IMR-90 (cell line): ENCODE measurements at regions not wholly inside any gene's neighbourhood (a gene's known extent, or its start where the extent isn't known, plus 50 kb on each side); places are given as distances from the start of the nearest gene placed in this dataset.

ENCODE experiments used
- ATAC-seq: fragments of 200-7000 bp; cut with Tn5 transposase; 2 replicates; pipeline ENCODE4 v1.9.1; 2020; ENCODE audit warnings: low read depth, mild to moderate bottlenecking, moderate library complexity
- BruUV-seq: library from RNA; stranded (reverse); fragments of 400-500 nt; replicated peaks from 2 replicates; lab custom pipeline; 2021; lab: Mats Ljungman, UMichigan
- CTCF ChIA-PET: fragments of 300-600 bp; formaldehyde crosslinking; extraction: SDS; loops from one replicate; lab custom pipeline; 2021; ENCODE audit warnings: antibody characterized with exemption; lab: Yijun Ruan, JAX
- POLR2A ChIA-PET: fragments of 300-600 bp; sonication (Branson Sonifier 250); formaldehyde crosslinking; loops from one replicate; lab custom pipeline; 2022; ENCODE audit warnings: antibody characterized with exemption; ENCODE audit not compliant: unreplicated experiment; lab: Charles Lee
- DNase-seq: peaks from one replicate; pipeline ENCODE4 v3.0.0; 2013
- H2AFZ ChIP-seq: replicated peaks from 2 replicates; pipeline ENCODE3; 2013; ENCODE audit warnings: low read length, mild to moderate bottlenecking; ENCODE audit not compliant: poor library complexity
- H2AK5ac ChIP-seq: 2 replicates; pipeline ENCODE4 v1.6.1; 2013; ENCODE audit warnings: low read depth, low read length, inconsistent platforms
- H2AK9ac ChIP-seq: replicated peaks from 2 replicates; pipeline ENCODE3; 2013; ENCODE audit warnings: mild to moderate bottlenecking, low read depth, low read length, moderate library complexity; ENCODE audit not compliant: poor library complexity
- H2BK120ac ChIP-seq: 2 replicates; pipeline ENCODE4 v1.6.1; 2013; ENCODE audit warnings: low read depth, low read length, inconsistent platforms
- H2BK15ac ChIP-seq: 3 replicates; pipeline ENCODE4 v1.6.1; 2013; ENCODE audit warnings: low read depth, low read length, inconsistent platforms
- H2BK20ac ChIP-seq: 2 replicates; pipeline ENCODE4 v1.6.1; 2013; ENCODE audit warnings: low read depth, mild to moderate bottlenecking, inconsistent platforms, low read length, moderate library complexity
- H2BK5ac ChIP-seq: 2 replicates; pipeline ENCODE4 v1.6.1; 2013; ENCODE audit warnings: mild to moderate bottlenecking, low read depth, low read length, inconsistent platforms; ENCODE audit not compliant: poor library complexity, severe bottlenecking
- H3K14ac ChIP-seq: replicated peaks from 2 replicates; pipeline ENCODE4 v1.6.1; 2013; ENCODE audit warnings: low read depth, low read length, inconsistent platforms
- H3K18ac ChIP-seq: 2 replicates; pipeline ENCODE4 v1.6.1; 2013; ENCODE audit warnings: low read depth, low read length, control low read depth
- H3K23ac ChIP-seq: 2 replicates; pipeline ENCODE4 v1.6.1; 2013; ENCODE audit warnings: low read depth, low read length, inconsistent platforms
- H3K27ac ChIP-seq: 2 replicates; pipeline ENCODE4 v1.5.1; 2013; ENCODE audit warnings: mild to moderate bottlenecking, control low read depth, low read length; ENCODE audit not compliant: insufficient read depth
- H3K27me3 ChIP-seq: 2 replicates; pipeline ENCODE4 v1.6.1; 2013; ENCODE audit warnings: low read length; ENCODE audit not compliant: control insufficient read depth, insufficient read depth
- H3K36me3 ChIP-seq: 2 replicates; pipeline ENCODE4 v1.6.1; 2013; ENCODE audit warnings: low read length, mixed read lengths; ENCODE audit not compliant: control insufficient read depth, insufficient read depth
- H3K4ac ChIP-seq: 2 replicates; pipeline ENCODE4 v1.6.1; 2013; ENCODE audit warnings: low read depth, low read length, inconsistent platforms
- H3K4me1 ChIP-seq: 2 replicates; pipeline ENCODE4 v1.6.1; 2013; ENCODE audit warnings: low read length, mixed read lengths; ENCODE audit not compliant: control insufficient read depth, insufficient read depth
- H3K4me2 ChIP-seq: 2 replicates; pipeline ENCODE4 v1.6.1; 2013; ENCODE audit warnings: low read depth, mild to moderate bottlenecking, control low read depth, low read length, moderate library complexity
- H3K4me3 ChIP-seq: 2 replicates; pipeline ENCODE4 v1.5.1; 2013; ENCODE audit warnings: low read depth, mild to moderate bottlenecking, control low read depth, low read length, moderate library complexity; ENCODE audit not compliant: insufficient read depth
- H3K56ac ChIP-seq: 2 replicates; pipeline ENCODE4 v1.6.1; 2013; ENCODE audit warnings: low read length, inconsistent platforms; ENCODE audit not compliant: insufficient read depth; ENCODE audit errors: extremely low read depth
- H3K79me1 ChIP-seq, 2 experiments: 2 replicates each; pipeline ENCODE4 v1.6.1; 2013; ENCODE audit warnings: low read length in 2 of 2, inconsistent platforms in 1 of 2, low read depth in 1 of 2
- H3K9ac ChIP-seq: 2 replicates; pipeline ENCODE4 v1.6.1; 2013; ENCODE audit warnings: low read depth, low read length, control low read depth
- H3K9me1 ChIP-seq: 2 replicates; pipeline ENCODE4 v1.6.1; 2013; ENCODE audit warnings: low read length, inconsistent platforms; ENCODE audit not compliant: insufficient read depth
- H3K9me3 ChIP-seq: 2 replicates; pipeline ENCODE4 v1.6.1; 2013; ENCODE audit warnings: low read length; ENCODE audit not compliant: control insufficient read depth, insufficient read depth
- H4K20me1 ChIP-seq: 2 replicates; pipeline ENCODE4 v1.6.1; 2013; ENCODE audit warnings: low read length, inconsistent platforms; ENCODE audit not compliant: insufficient read depth
- H4K5ac ChIP-seq: 2 replicates; pipeline ENCODE4 v1.6.1; 2013; ENCODE audit warnings: mild to moderate bottlenecking, low read depth, low read length, control low read depth
- H4K8ac ChIP-seq, 2 experiments: 2 replicates each; pipeline ENCODE4 v1.6.1; 2013; ENCODE audit warnings: low read depth in 2 of 2, low read length in 2 of 2, control low read depth in 1 of 2, inconsistent platforms in 1 of 2
- H4K91ac ChIP-seq: 2 replicates; pipeline ENCODE4 v1.6.1; 2013; ENCODE audit warnings: low read depth, low read length, inconsistent platforms; ENCODE audit not compliant: insufficient read depth
- BHLHE40 ChIP-seq: fragments of 150-350 bp; IDR thresholded peaks from 2 replicates; pipeline ENCODE4 v1.6.1; 2016; ENCODE audit warnings: mild to moderate bottlenecking, low read depth, low read length
- CEBPB ChIP-seq: IDR thresholded peaks from 2 replicates; pipeline ENCODE4 v1.6.1; 2012; ENCODE audit warnings: low read depth, low read length, improper control_type of control experiment
- CHD1 ChIP-seq: IDR thresholded peaks from 2 replicates; pipeline ENCODE4 v1.6.1; 2012; ENCODE audit warnings: low read depth, low read length, improper control_type of control experiment
- CTCF ChIP-seq: conservative IDR thresholded peaks from 2 replicates; pipeline ENCODE4 v1.5.1; 2012; ENCODE audit warnings: mild to moderate bottlenecking, low read depth, low read length, improper control_type of control experiment
- FOS ChIP-seq: fragments of 150-350 bp; IDR thresholded peaks from 2 replicates; pipeline ENCODE4 v1.6.1; 2016; ENCODE audit warnings: low read depth, low read length
- MAFK ChIP-seq: IDR thresholded peaks from 2 replicates; pipeline ENCODE4 v1.6.1; 2012; ENCODE audit warnings: low read depth, low read length, improper control_type of control experiment
- MAZ ChIP-seq: IDR thresholded peaks from 2 replicates; pipeline ENCODE4 v1.6.1; 2012; ENCODE audit warnings: low read depth, mild to moderate bottlenecking, low read length, improper control_type of control experiment, moderate library complexity, borderline replicate concordance
- MXI1 ChIP-seq: IDR thresholded peaks from 2 replicates; pipeline ENCODE4 v1.6.1; 2012; ENCODE audit warnings: low read depth, mild to moderate bottlenecking, low read length, moderate library complexity, borderline replicate concordance
- NFE2L2 ChIP-seq: fragments of 150-350 bp; IDR thresholded peaks from 2 replicates; pipeline ENCODE4 v1.6.1; 2016; ENCODE audit warnings: low read depth, mild to moderate bottlenecking, low read length
- POLR2A ChIP-seq: IDR thresholded peaks from 2 replicates; pipeline ENCODE4 v1.6.1; 2012; ENCODE audit warnings: mild to moderate bottlenecking, low read depth, low read length
- RAD21 ChIP-seq: IDR thresholded peaks from 2 replicates; pipeline ENCODE4 v1.6.1; 2012; ENCODE audit warnings: low read length, improper control_type of control experiment
- RCOR1 ChIP-seq: IDR thresholded peaks from 2 replicates; pipeline ENCODE4 v1.6.1; 2012; ENCODE audit warnings: mild to moderate bottlenecking, low read length, improper control_type of control experiment; ENCODE audit not compliant: insufficient replicate concordance
- RFX5 ChIP-seq: IDR thresholded peaks from 2 replicates; pipeline ENCODE4 v1.8.0; 2012; ENCODE audit warnings: low read depth, mild to moderate bottlenecking, low read length, moderate library complexity
- SMC3 ChIP-seq: fragments of 150-350 bp; IDR thresholded peaks from 2 replicates; pipeline ENCODE4 v1.6.1; 2016; ENCODE audit warnings: low read depth, mild to moderate bottlenecking, antibody characterized with exemption, low read length, moderate library complexity
- USF2 ChIP-seq: fragments of 150-350 bp; IDR thresholded peaks from 2 replicates; pipeline ENCODE4 v1.6.1; 2017; ENCODE audit warnings: mild to moderate bottlenecking, antibody characterized with exemption, low read length, low read depth
- WGBS, 2 experiments: methylation state at CpG; one replicate each; pipeline versions ENCODE4 v1.1.5 to v1.1.7; 2013; ENCODE audit warnings: missing lambda C conversion rate in 2 of 2; ENCODE audit not compliant: insufficient read length in 1 of 2; ENCODE audit errors: extremely low coverage in 2 of 2; 5-methylcytosine and 5-hydroxymethylcytosine counted together
- dilution Hi-C: fragments of 300-500 bp; cut with HindIII; formaldehyde crosslinking; loops from one replicate; pipeline ENCODE4 v1.14.3; 2018; ENCODE audit warnings: low sequenced_read_pairs; ENCODE audit not compliant: unreplicated experiment
- in situ Hi-C: fragments of 300-500 bp; cut with MboI; formaldehyde crosslinking; loops from 3 replicates; pipeline ENCODE4 v1.14.3; 2019; ENCODE audit warnings: low sequenced_read_pairs, inconsistent platforms, mixed read lengths
- intact Hi-C: fragments of 100-400 bp; cut with micrococcal nuclease; formaldehyde crosslinking; loops from 2 replicates; pipeline ENCODE4 v1.10.0; 2022
- TF ChIP-seq, protein P1 (sequence below): fragments of 150-350 bp; IDR thresholded peaks from 2 replicates; pipeline ENCODE4 v1.6.1; 2016; ENCODE audit warnings: low read depth, mild to moderate bottlenecking, low read length, moderate library complexity, borderline replicate concordance

DNA sequence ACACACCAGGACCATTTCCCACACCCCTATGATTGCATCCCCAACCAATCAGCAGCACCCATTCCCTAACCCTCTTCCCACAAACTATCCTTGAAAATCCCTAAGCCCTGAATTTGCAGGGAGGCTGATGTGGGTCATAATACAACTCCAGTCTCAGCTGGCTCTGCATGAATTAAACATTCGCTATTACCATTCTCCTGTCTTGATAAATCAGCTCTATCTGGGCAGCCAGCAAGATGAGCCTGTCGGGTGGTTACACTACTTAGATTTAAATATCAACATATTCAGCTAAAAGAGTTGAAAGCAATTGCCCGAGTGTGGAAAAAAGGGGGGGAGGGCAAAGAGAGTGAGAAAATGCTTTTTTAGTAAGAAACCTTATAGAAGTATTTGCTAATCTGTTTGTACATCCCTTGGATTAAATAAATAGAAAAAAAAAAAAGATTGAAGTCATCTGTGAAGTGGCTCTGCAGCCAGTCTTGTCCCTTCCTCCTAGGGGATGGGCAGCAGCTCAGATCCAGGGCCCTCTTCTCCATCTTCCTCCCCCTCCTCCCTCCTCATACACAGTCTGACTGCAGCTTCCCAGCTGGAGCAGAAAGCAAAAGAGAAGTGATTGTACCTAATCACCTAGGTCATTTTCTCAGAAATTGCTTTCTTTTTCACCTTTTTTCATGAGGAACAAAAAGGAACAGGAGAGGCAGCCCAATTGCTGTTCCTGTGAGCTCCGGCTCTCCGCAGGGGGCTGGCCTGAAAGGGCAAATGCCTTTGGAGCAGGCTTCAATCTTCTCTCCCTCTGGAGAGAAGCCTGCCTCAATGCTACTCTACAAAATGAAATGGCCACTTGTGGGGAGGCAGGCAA is 356.6 kb upstream of the SULF2 start:
- Histone ChIP-seq H2BK120ac (no peak overlapping the region), H3K36me3 (no peaks in the 10 kb centered on the region), H4K20me1 (no peaks in the 10 kb centered on the region), H2AK5ac (no peak overlapping the region), H3K27me3 (no peaks in the 10 kb centered on the region), H3K23ac (no peak overlapping the region), H3K9me1 (no peaks in the 10 kb centered on the region), H3K79me1 (no peaks in the 10 kb centered on the region), H3K18ac (no peak overlapping the region), H3K9me3 (peaks cover 15% of the 10 kb centered on the region; the same call in 1 of the 2 replicates), H4K8ac (no peak overlapping the region), H3K56ac (no peak overlapping the region; the same call in 1 of the 2 replicates), H2AFZ (no peak overlapping the region), H3K4me1 (no peaks in the 10 kb centered on the region), H3K14ac (no peak overlapping the region), H2BK15ac (no peak overlapping the region), H2BK5ac (no peak overlapping the region), H3K4me2 (no peak overlapping the region), H3K4me3 (no peak overlapping the region), H4K91ac (no peak overlapping the region), H4K5ac (no peak overlapping the region), H3K27ac (no peak overlapping the region), H3K9ac (no peak overlapping the region), H3K4ac (no peak overlapping the region), H2BK20ac (no peak overlapping the region), H2AK9ac (no peak overlapping the region)
- DNase-seq (no peak), ATAC-seq (no peak)
- BruUV-seq = no TSS peak
- WGBS, 2 experiments = no CpG with 5 or more reads among the region's 5 CpGs
- in situ Hi-C loops = no loop called here
- intact Hi-C loops = no loop called here
- no peak for TF ChIP-seq MXI1
- TF ChIP-seq RCOR1 = no peak
- TF ChIP-seq, protein P1, sequence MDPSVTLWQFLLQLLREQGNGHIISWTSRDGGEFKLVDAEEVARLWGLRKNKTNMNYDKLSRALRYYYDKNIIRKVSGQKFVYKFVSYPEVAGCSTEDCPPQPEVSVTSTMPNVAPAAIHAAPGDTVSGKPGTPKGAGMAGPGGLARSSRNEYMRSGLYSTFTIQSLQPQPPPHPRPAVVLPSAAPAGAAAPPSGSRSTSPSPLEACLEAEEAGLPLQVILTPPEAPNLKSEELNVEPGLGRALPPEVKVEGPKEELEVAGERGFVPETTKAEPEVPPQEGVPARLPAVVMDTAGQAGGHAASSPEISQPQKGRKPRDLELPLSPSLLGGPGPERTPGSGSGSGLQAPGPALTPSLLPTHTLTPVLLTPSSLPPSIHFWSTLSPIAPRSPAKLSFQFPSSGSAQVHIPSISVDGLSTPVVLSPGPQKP = no peak
- no peak for TF ChIP-seq BHLHE40
- TF ChIP-seq RFX5 = no peak
- no peak for TF ChIP-seq USF2
- no peak for TF ChIP-seq CHD1
- no peak for TF ChIP-seq CEBPB
- no peak for TF ChIP-seq SMC3
- TF ChIP-seq MAZ = no peak
- no peak for TF ChIP-seq FOS
- no peak for TF ChIP-seq CTCF
- TF ChIP-seq POLR2A = no peak
- TF ChIP-seq MAFK = no peak
- TF ChIP-seq NFE2L2 = no peak
- no peak for TF ChIP-seq RAD21
- POLR2A ChIA-PET = no interaction called here
- CTCF ChIA-PET = no interaction called here
- dilution Hi-C loops = no loop called here
